Kidney (tissue), 13 donors: ENCODE measurements at regions not wholly inside any gene's neighbourhood (a gene's known extent, or its start where the extent isn't known, plus 50 kb on each side); places are given as distances from the start of the nearest gene placed in this dataset.

Source experiments
- DNase-seq, 5 donors: peaks; one replicate each; pipeline ENCODE4 v3.0.0-alpha.2; 2013 to 2020
- FAIRE-seq: peaks from 2 replicates; lab custom pipeline; 2012; peaks lifted over from hg19 to GRCh38; lab: Jason Lieb, UNC
- H3K27ac ChIP-seq, 2 donors: one replicate each; pipeline ENCODE4 v1.7.0; 2013; ENCODE audit warnings: low read depth in 2 of 2, low read length in 2 of 2, inconsistent platforms in 1 of 2
- H3K27me3 ChIP-seq: one replicate; pipeline ENCODE4 v1.7.1; 2013; ENCODE audit warnings: low read length, inconsistent platforms; ENCODE audit not compliant: control insufficient read depth, insufficient read depth
- H3K36me3 ChIP-seq, 3 donors: one replicate each; pipeline versions ENCODE4 v1.7.0 to v1.7.1; 2013; ENCODE audit warnings: low read length in 3 of 3, control low read depth in 1 of 3, inconsistent platforms in 1 of 3; ENCODE audit not compliant: insufficient read depth in 3 of 3, control insufficient read depth in 2 of 3
- H3K4me1 ChIP-seq, 3 donors: one replicate each; pipeline versions ENCODE4 v1.7.0 to v1.7.1; 2013; ENCODE audit warnings: low read length in 3 of 3, inconsistent platforms in 1 of 3, low read depth in 1 of 3; ENCODE audit not compliant: control insufficient read depth in 2 of 3, insufficient read depth in 2 of 3
- H3K4me3 ChIP-seq, 3 donors: one replicate each; pipeline versions ENCODE4 v1.7.0 to v1.8.1; 2013; ENCODE audit warnings: low read length in 3 of 3, control low read depth in 1 of 3, inconsistent platforms in 1 of 3
- H3K9ac ChIP-seq, 3 donors: one replicate each; pipeline versions ENCODE4 v1.7.0 to v1.7.1; 2013; ENCODE audit warnings: low read length in 3 of 3, control low read depth in 1 of 3, inconsistent platforms in 1 of 3
- H3K9me3 ChIP-seq, 3 donors: one replicate each; pipeline versions ENCODE4 v1.7.0 to v1.7.1; 2013; ENCODE audit warnings: low read length in 3 of 3, control low read depth in 1 of 3, inconsistent platforms in 1 of 3; ENCODE audit not compliant: control insufficient read depth in 2 of 3, insufficient read depth in 1 of 3
- CTCF ChIP-seq: IDR thresholded peaks from 3 replicates; pipeline ENCODE4 v1.5.1; 2012; ENCODE audit warnings: mild to moderate bottlenecking, moderate library complexity, borderline replicate concordance; ENCODE audit not compliant: insufficient read depth; ENCODE audit errors: extremely low read depth
- intact Hi-C: fragments of 100-400 bp; cut with DNase I; formaldehyde crosslinking; loops from one replicate; pipeline ENCODE4 v1.11.1; 2022
- donor health status: control.
- donor health status: control.
- donor health status: control.
- donor health status: control.
- donor health status: control.
- donor health status: DM: yes; HTN: yes; CAD: no.
- donor health status: Normal renal cell carcinoma (clear cell type).

- Histone ChIP-seq H3K9me3 (peaks cover 0 to 10% (median 0%) of the 10 kb centered on the region in 3 donors), H3K27ac (no peak overlapping the region), H3K36me3 (no peaks in the 10 kb centered on the region), H3K4me1 (no peaks in the 10 kb centered on the region), H3K27me3 (no peaks in the 10 kb centered on the region), H3K9ac (no peak overlapping the region), H3K4me3 (no peak overlapping the region)
- intact Hi-C loops: no loop called here
- no peak for TF ChIP-seq CTCF
- FAIRE-seq (no peak), DNase-seq (no peak)
Observed at GRCh38 chr7:104264285-104264684, 56.5 kb upstream of the ORC5 start.

GRCh38 chr7:104267701-104268368, 60.0 kb upstream of the ORC5 start:
- H3K4me3 ChIP-seq: no peak overlapping the region
- H3K36me3 ChIP-seq: no peaks in the 10 kb centered on the region
- peak in 1 of 5 donors; percentile 10 for DNase-seq
- no peaks in the 10 kb centered on the region for H3K27me3 ChIP-seq
- no peak overlapping the region for H3K9ac ChIP-seq
- intact Hi-C loops: no loop called here
- peak; percentile 76 for FAIRE-seq
- no peaks in the 10 kb centered on the region for H3K4me1 ChIP-seq
- peak; percentile 21 for TF ChIP-seq CTCF
- H3K9me3 ChIP-seq: peaks cover 0 to 6% (median 0%) of the 10 kb centered on the region in 3 donors
- H3K27ac ChIP-seq: no peak overlapping the region

GRCh38 chr7:104271948-104272347, 56.5 kb upstream of the LHFPL3 start:
- Histone ChIP-seq H3K9ac (no peak overlapping the region), H3K36me3 (no peaks in the 10 kb centered on the region), H3K4me3 (no peak overlapping the region), H3K9me3 (no peaks in the 10 kb centered on the region), H3K4me1 (no peaks in the 10 kb centered on the region), H3K27ac (no peak overlapping the region), H3K27me3 (no peaks in the 10 kb centered on the region)
- intact Hi-C loops: no loop called here
- TF ChIP-seq CTCF: no peak
- FAIRE-seq: no peak
- no peak for DNase-seq
